GM21825 (cell line): ENCODE measurements at regions not wholly inside any gene's neighbourhood (a gene's known extent, or its start where the extent isn't known, plus 50 kb on each side); places are given as distances from the start of the nearest gene placed in this dataset.

ENCODE experiments used
- ATAC-seq: cut with Tn5 transposase; IDR thresholded peaks from one replicate; pipeline ENCODE4 v1.9.1; 2021; ENCODE audit warnings: mild to moderate bottlenecking, moderate library complexity; ENCODE audit not compliant: unreplicated experiment

DNA sequence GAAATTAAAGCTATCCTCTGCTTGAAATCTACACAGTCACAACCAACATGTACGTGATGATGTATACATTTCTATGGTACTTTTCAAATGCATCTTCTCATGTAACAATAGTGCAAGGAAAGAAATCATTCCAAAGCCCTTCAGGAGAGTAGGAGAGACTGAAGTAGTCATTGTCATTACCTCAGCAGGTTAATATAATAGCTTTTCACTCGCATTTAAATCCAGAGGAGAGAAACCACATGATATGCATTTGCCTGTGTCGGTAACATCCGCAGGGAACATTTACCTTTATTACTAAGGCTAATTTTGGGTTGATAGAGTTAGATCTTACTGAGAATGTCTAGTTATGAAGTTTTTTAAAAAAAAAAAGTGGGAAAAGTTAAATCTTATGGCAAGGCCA, 186.6 kb upstream of the DTNBP1 start:
- ATAC-seq = no peak

DNA sequence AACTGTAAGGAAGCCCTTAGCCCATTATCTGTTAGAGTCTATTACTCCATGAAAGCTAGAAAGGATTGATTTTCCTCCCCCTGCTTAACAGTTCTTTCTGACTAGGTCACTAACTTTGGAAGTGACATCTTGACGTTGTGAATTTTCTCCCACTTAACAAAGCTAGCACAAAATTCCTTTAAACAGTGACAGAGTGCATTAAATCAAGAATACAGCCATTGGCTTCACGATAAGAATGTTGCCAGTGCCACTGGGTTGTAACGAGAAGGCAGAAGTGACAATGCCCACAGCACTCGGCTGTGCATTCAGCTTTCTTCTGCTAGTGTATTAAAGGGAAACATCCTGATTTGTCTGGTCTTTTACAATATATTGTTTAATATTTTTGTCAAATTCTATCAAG, 182.7 kb upstream of the DTNBP1 start:
- ATAC-seq = no peak

DNA sequence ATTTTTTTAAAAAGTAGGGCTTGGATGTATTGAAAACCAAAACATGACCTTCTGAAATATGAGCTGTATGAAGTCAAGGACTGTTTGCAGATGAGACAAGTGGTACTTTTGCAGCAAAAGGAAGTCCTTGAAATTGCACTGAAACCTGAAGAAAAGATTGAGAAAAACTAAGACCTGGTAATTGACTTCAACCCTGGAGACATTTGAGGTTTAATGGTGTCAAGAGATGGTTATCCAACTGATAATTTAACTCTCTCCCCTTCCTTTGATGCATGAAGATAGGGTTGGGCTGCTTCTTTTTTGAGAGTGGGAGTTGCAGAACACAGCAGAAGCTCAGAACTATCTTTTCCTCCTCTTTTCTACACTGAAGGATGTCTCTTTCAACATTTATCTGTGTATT, 180.9 kb upstream of the DTNBP1 start:
- ATAC-seq = no peak

DNA sequence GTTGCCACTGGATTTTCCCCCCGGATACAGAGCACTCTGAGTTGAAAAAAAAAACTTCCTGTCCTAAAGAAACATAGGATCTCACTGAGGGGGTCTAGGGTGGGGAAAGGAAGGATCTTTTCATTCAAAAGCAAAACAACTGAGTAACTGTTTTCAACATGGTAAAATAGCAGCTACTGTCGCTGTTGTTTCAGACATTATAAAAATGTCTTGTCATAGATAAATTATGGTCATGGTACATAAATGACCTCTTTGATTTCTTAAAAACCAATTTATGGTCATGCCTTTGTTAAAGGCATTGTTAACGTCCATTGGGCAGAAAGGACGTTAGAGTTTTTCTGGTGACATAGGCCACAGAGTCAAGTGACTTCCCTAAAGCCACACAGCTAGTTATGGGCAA, 180.4 kb upstream of the DTNBP1 start:
- no peak for ATAC-seq

DNA sequence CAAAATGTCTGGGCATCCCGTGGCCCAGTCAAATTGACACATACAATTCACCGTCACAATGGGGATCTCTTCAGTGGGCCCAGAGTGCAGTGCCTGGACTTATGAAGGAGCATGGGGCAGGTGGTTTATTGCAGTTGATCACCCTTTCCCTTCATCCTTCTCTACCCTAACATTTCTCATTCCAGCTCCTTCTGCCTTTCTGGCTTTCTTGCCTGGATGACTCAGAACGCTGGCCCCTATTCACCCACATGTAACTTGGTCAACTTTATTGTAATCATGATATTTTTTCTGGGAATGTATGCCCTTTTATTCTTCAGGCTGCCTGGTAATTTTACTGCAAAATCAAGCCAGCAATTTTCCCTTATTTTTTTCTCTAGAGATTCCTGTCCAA, 179.9 kb upstream of the DTNBP1 start:
- no peak for ATAC-seq

DNA sequence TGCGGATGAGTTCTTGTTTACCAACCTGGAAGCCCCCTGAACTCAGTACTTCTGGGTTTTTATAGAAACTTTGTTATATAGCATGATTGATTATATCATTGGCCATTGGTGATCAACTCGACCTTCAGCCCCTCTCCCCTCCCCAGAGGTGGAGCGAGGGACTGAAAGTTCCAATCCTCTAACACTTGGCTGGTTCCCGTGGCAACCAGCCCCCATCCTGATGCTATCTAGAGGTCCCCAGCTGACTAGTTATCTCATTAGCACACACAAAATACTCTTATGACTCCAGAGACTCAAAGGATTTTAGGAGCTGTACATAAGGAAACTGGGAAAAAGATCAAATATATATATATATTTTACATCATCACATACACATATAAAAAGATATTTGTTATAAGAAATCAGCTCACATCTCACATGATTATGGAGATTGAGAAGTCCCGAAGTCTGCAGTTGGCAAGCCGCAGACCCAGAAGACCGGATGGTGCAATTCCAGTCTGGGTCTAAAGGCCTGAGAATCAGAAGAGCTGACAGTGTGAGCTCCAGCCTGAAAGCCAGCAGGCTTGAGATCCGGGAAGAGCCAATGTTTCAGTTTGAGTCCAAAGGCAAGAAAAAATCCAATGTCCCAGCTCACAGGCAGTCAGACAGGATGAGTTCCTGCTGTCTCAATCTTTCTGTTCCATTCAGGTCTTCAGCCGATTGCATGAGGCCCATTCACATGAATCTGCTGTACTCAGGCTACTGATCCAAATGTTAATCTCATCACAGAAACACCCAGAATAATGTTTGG, 179.3 kb upstream of the DTNBP1 start:
- no peak for ATAC-seq

DNA sequence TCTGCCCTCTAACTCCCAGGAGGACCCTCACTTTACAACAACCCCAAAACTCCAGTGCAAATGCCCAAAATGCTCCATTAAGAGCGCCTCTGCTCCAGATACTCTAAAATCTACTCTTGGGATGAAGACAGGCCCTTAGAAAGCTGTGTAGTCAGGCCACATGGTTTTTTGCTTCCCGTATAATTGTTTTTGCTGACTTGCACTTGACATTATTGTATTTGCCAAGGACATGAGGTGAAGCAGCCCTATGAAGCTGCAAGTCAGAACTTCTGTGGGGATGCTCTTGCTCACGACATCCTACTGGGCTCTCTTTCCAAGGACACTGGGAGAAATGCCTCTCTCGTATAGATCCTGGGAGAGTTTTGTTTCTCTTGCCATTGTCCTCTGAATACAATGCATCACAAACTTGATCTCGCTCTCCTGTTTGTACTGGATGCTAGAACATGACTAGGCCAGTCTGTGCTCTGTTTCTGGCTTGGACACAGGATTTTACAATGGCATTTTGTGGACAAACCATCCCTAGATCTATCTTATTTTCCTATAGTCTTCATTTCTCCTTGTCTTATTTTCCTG, 177.2 kb upstream of the DTNBP1 start:
- no peak for ATAC-seq

DNA sequence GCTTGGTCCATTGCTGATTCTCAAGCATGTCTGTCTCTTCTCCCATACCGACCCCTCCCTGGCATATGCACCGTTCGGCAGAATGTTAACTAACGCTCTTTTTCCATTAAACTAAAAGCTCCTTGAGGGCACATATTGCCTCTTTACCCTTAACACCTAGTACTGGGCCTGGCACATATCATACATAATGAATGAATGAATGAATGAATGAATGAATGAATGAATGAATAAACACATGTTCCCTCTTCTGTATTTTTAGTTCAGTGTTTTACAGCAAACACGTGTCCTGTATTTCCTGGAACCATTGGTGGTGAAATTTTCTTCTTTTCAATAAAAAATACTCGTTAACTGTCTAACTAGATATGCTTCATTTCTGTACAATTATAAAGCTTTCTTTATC, 174.4 kb upstream of the DTNBP1 start:
- no peak for ATAC-seq

DNA sequence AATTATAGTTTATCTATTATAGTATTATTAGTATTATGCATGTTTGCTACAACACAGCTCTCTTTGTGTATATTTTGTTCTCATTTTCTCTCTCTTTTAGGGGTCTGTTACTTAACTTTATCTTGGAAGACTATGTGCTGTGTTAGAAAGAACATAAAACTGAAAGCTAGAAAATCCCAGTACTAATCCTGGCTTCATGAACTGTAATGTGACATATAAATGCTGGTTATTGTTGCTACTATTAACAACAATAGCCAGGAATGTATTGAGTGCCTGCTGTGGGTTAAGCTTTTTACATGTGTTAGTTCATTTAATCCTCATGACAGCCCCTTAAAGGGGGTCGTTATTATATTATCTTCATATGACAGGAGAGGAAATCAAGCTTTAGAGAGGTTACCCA, 170.0 kb upstream of the DTNBP1 start:
- ATAC-seq = no peak

DNA sequence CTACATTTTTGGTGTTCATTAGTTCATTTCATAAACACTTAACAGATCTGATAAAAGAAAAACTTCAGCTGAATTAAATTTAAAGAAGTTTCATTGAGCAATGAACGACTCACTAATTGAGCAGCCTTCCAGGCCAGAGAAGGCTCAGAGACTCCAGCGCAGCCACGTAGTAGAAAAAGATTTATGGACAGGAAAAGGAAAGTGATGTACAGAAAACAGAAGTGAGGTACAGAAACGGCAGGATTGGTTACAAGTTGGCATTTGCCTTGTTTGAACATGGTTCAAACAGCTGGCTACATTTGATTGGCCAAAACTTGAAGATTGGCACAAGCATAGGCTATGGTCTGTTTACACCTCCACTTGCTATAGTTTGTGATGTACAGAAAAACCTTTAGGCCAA, 166.3 kb upstream of the DTNBP1 start:
- no peak for ATAC-seq

DNA sequence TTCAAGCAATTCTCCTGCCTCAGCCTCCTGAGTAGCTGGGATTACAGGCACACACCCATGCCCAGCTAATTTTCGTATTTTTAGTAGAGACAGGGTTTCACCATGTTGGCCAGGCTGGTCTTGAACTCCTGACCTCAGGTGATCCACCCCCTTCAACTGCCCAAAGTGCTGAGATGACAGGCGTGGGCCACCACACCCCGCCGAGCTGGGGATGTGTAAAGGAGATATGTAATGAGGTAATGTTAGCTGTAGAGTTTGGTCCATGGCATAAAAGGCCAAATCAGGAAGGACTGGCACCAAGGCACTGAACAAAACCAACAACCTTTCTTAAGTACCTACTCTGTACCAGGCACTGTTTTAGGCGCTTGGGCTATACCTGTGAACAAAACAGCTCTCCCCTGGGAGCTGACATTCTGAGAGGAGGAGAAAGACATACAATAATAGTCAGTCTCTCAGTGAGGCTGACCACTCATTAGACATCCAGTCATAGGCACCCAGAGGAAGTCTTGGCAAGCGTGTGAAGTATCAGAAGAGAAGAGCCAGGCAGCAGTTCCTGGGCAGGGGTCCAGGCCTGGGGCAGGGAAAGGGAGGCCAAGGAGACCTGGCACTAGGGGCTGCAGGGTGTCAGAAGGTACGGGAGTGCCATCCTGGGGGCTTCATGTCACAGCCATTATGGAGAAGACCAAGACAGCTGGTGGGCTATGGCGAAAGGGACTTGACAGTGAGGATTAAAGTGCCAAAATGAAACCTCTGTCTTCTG, 164.8 kb upstream of the DTNBP1 start:
- no peak for ATAC-seq

DNA sequence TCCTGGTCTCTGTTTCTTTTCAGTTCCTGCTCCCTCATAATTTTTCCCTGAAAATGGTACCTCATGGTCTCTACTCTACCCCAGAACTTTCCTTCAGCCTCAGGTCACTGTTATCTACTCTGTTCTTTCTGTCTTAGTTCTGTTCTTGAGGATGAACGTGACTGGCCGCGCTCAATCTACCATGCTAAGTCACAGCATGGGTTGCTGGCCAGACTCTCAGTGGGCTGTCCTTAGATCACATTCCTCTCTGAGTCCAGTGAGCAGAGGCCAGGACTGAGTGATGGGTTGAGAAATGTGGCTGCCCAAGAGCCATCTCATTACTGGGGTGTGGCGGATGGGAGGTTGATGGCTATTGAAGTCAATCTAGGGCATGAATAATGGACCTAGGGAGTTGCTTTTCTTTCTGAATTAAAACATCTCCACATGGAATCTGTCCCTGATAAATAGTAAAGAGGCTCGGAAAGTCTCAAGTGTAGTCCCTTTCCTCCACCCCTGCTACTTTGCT, 164.0 kb upstream of the DTNBP1 start:
- ATAC-seq = no peak

DNA sequence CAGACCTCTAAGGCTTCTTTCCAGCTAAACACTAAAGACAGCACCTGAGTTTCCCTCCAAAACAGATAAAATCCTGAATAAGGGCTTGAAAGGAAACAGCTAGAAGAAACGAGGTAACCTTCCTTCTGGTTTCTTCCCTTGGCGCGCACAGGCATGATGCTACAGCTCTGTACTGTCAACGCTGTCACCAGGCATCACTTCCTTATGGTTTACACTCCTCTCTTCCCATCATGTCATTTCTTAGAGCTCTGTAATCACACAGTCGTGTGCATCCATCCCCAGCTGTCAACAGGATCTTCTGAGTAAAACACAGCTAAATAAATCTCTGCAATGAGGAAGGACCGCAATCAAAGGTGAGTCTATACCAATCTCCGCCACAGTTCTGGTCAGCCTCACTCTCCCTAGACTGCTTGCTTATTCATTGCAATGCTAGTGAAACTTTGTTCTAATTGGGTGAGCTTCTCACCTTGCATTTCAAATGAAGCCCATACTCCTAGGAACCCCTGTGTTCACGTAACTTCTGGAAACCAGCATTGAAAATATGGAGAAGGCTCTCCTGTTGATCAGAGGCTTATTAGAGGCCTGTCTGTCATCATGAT, 162.6 kb upstream of the DTNBP1 start:
- ATAC-seq = no peak

DNA sequence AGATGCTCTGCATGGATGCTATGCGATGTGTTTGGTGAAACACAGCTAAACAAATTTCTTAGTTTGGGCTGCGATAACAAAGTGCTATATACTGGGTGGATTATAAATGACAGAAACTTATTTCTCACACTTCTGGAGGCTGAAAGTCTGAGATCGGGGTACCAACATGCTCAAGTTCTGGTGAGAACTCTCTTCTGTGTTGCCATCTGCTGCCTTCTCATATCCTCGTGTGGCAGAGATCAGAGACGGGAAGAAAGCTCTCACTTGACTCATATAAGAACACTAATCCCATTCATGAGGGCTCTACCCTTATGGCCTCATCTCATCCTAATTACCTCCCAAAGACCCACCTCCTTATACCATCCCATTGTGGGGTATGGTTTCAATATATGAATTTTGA, 162.0 kb upstream of the DTNBP1 start:
- ATAC-seq = no peak

DNA sequence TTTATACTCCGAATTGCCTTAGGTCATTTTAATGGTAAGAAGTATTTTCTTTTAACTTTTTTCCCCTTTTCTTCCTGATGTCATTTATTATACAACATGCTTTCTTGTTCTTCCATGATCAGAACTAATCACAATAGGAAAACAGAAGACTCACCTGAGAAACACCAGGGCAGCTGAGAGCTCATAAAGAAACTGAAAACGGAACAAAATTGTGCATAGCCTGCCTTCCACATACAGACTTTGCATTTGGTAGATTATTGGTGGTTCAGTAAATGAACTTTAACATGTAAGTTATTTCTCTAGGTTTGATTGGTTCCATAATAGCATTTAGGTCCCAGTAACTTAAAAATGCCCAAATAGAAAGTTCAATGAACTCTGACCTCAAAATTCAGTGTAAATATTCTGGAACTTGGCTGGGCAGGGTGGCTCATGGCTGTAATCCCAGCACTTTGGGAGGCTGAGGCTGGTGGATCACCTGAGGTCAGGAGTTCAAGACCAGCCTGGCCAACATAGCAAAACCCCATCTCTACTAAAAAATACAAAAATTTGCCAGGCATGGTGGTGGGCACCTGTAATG, 161.1 kb upstream of the DTNBP1 start:
- ATAC-seq = peak; percentile 69

DNA sequence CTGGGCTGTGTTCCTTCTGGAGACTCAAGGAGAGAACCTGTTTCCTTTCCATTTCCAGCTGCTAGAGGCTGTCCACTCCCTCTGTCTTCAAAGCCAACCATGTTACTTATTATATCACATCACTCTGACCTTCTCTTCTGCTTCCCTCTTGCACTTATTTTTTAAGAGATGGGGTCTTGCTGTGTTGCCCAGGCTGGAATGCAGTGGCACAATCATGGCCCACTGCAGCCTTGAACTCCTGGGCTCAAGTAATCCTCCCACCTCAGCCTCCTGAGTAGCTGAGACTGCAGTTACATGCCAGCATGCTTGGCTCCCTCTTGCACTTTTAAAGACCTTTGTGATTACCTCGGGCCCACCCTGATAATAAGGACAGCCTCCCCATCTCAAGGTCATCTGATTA, 160.0 kb upstream of the DTNBP1 start:
- no peak for ATAC-seq

DNA sequence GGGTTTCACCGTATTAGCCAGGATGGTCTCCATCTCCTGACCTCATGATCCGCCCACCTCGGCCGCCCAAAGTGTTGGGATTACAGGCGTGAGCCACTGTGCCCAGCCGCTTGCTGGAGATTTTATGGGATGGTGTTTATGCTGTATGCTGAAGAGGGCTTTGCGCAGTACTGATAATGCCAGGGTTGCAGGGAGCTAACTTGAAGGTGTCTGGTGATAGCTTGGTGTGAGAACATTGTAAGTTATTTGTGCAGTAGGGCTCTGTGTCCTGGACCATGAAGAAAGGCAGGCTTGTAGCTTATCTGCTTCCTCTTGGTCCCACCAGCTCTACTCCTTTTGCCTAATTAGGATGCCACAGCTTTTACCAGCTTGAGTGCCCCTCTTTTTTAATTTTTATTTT, 157.0 kb upstream of the DTNBP1 start:
- ATAC-seq = no peak

DNA sequence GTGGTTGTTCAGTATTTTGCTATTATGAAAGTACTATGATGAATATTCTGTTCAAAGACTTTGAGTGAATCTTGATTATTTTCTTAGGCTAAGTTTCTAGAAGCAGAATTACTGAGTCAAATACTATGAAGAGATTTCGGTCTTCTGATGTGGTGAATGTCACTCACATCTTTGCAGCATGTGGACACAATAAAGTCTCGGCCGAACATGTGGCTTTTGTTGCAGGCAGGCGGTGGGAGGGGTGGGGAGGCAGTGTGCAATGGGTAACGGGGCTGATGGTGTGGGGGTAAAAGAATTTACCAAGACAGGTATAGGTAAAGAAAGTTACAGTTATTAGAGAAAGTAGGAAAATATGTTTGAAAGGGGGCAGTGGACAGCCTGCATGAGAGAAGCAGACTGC, 156.4 kb upstream of the DTNBP1 start:
- no peak for ATAC-seq

DNA sequence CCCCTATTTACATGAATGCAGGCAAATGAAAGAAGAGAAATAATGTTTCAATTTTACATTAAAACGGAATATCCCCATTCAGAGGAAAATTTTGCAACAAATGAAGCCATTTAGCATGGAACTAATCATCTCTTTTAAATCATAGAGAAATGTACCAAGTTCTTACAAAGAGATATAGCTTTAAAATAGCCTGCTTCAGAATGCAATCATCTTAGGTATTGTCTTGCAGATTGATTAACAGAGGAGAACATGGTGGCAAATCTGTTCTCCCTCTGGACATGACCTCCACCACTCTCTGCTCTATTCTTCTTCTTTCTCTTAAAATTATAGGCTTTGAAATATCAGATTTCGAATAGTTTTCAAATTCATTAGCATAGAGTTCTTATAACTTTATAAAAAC, 155.7 kb upstream of the DTNBP1 start:
- ATAC-seq = no peak

DNA sequence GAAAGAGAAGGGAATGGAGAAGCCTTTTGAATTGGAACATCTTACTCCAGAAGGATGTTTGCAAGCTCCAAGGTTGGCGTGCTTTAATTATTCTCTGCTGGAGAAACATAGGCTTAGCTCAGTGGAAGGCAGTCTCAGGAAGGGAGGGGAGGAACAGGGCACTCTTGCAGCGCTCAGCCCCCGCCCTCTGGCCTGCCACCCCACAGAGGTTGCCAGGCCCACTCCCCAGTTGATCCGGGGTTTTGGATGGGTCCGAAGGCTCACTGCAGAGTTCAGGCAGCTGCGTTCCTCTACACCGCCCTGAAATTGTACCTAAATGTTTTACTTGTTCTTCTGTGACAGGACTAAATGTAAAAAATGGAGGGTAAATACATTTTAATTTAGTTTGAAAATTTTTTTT, 155.2 kb upstream of the DTNBP1 start:
- ATAC-seq = no peak

DNA sequence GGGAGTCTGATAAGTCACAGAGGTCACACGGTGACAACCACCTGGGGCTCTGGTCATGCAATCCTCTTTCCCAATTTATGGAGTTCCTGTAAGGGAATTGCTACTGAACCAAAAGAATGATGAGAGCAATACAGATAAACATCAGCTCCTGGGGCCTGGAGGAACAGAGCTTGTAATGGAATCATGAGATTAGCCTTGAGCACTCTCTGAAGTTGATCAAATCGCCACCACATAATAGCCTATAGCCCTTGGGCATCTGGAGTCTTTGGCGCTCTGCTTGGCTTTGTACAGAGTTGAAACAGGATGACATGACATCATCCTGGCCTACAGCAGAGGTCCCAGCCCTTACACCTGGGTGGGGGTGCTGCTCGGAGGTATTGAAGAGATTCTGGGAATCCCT, 154.3 kb upstream of the DTNBP1 start:
- no peak for ATAC-seq
